NCI-H2029 treated with DMSO at 0.1 percent for 48 hours (cell line): ENCODE measurements at regions not wholly inside any gene's neighbourhood (a gene's known extent, or its start where the extent isn't known, plus 50 kb on each side); places are given as distances from the start of the nearest gene placed in this dataset.

Experiments
- DNase-seq: peaks from one replicate; lab custom pipeline; 2025; lab: John Stamatoyannopoulos, UW

- DNase-seq, result no peak
Measured at GRCh38 chr10:90975096-90975495, 54.2 kb upstream of the ANKRD1 start.

GRCh38 chr10:90977162-90977854, 56.4 kb upstream of the ANKRD1 start:
- DNase-seq, result no peak

DNA sequence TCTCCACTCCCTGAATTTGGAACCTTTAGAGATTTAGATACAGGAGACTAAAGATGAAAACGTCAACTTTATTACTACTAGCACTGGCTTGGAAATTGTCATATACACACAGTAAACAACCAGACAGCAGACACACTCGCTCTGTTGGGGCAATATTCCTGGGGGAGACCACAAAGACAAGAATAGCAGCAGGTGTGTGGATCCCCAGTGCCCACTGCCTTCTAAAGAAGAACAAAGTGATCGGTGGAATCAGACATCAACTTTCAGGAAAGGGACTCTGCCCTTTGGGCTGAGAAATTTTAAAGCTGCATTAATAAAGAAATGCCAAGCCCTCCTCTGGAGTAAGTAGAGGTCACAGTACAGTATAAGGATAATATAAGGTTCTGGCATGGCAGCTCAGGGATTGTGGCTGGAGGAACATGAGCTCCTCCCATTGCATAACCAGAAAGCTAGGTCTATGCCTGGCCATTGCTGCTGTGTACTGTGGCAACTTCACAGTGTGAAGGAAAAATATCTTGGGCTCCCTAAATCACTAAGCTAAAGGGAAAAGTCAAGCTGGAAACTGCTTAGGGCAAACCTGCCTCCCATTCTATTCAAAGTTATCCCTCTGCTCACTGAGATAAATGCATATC, 57.1 kb upstream of the ANKRD1 start:
- no peak for DNase-seq

- no peak for DNase-seq
Measured at GRCh38 chr10:90982406-90983008, 61.6 kb upstream of the ANKRD1 start.

DNA sequence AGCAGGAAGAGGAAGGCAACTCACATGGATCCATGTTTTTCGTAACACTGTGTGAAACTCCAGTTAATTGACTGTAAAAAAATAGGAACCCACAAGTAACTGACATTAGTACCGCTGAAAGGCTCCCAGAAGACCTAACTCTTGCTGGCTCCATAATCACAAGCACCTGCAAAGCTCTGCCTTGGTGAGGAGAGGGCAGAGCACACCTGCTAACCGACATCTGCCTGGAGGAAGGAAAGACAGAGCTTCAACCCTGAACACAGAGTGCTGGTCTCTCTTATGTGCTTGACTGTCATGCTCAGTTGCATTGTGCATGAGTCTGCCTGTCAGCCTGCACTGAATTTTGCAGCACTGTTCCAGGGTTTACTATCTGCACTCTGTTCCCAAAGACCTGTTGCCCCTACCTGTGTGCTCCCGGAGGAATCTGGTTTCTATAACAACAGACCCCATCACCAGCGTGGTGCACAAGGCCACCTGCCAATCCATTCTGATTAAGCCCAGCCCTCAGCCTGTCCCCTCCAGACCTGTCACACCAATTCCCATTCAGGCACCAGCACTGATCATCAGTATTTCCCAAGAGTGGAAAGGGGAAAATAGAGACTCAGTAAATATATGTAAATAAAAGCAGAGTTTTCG, 63.1 kb upstream of the ANKRD1 start:
- DNase-seq, result no peak

GRCh38 chr10:90984898-90985297, 64.0 kb upstream of the ANKRD1 start:
- DNase-seq, result no peak

GRCh38 chr10:90985321-90985933, 64.5 kb upstream of the ANKRD1 start:
- no peak for DNase-seq

DNA sequence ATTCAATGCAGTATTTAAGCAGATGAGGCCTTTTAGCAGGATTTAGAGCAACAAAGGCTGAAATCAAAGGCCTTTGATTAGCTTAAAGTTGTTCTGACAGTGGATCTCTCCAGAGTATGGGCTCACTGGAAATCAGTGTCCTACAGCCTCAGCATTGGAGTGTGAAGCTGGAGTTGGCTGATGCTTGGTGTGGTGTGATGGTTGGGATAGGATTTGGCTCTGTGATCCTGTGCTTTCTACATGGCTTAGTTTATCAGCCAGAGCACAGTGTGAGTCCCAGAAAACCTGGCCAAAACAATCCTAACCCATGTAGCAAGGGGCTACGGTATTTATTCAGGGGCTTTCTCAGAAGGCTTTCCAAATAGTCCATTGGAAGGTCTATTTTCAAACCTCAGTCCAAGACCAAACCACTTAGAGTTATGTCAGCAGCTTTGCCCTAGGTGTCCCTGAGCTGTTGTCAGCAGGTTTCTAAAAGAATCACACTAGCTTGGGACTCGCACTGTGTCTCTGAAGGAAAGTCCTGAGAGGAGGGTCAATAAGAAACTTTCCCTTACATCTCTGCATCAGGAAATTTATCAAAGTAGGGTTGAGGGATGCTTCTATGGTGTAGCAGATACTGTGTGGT, 65.4 kb upstream of the ANKRD1 start:
- no peak for DNase-seq

DNA sequence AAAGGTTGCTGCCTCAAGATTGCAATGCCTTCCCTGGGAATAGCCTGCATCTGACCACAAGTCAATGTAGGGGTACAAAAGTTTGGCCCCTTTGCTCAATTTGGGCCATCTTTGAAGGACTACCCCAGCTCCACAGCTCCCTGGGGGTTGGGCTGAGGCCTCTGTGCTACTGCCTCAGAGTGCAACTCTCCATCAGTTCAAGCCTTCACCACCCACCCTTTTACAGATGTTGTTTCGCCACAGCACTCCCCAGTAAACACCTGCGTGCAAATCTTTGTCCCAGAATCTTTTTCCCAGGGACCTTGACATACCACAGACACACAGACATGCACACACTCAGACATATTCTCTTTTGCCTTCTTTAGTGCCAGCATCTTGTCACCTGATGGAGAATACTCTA, 66.0 kb upstream of the ANKRD1 start:
- no peak for DNase-seq

DNA sequence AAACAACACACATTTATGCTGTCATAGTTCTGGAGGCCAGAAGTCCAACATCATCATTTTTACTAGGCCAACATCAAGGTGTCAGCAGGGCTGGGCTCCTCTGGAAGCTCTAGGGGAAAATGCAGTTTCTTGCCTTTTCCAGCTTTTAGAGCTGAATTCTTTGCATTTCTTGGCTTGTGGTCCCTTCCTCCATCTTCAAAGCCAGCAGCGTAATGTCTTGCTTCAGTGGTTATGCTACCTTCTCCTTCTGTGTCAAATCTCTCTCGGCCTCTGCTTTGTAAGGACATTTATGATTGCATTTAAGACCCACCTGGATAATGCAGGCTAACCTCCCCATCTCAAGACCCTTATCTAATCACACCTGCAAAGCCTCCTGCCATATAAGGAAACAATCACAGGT, 66.5 kb upstream of the ANKRD1 start:
- no peak for DNase-seq

GRCh38 chr10:90988024-90988423, 67.1 kb upstream of the ANKRD1 start:
- DNase-seq, result no peak

GRCh38 chr10:90988802-90989201, 67.9 kb upstream of the ANKRD1 start:
- no peak for DNase-seq

GRCh38 chr10:90989378-90989777, 68.5 kb upstream of the ANKRD1 start:
- no peak for DNase-seq

- DNase-seq, result no peak
Measured at GRCh38 chr10:90992462-90992861, 71.6 kb upstream of the ANKRD1 start.

DNA sequence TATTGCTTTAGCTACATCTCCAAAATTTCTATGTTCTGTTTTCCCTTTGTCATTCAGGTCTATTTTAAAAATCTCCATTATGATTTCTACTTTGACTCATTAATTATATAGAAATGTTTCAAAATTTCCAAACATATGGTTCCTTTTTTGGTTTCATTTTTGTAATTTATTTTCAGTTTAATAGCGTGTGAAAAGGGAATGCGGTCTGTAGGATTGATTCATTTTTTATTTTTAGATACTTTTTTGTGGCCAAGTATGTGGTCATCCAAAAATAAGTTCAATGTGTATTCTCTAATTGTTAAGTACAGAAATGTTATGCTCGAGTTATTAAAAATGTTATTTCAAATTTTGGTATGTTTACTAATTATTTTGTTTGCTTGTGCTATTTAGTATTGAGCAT, 72.5 kb upstream of the ANKRD1 start:
- DNase-seq, result no peak

- no peak for DNase-seq
Measured at GRCh38 chr10:90997670-90998069, 76.8 kb upstream of the ANKRD1 start.

DNA sequence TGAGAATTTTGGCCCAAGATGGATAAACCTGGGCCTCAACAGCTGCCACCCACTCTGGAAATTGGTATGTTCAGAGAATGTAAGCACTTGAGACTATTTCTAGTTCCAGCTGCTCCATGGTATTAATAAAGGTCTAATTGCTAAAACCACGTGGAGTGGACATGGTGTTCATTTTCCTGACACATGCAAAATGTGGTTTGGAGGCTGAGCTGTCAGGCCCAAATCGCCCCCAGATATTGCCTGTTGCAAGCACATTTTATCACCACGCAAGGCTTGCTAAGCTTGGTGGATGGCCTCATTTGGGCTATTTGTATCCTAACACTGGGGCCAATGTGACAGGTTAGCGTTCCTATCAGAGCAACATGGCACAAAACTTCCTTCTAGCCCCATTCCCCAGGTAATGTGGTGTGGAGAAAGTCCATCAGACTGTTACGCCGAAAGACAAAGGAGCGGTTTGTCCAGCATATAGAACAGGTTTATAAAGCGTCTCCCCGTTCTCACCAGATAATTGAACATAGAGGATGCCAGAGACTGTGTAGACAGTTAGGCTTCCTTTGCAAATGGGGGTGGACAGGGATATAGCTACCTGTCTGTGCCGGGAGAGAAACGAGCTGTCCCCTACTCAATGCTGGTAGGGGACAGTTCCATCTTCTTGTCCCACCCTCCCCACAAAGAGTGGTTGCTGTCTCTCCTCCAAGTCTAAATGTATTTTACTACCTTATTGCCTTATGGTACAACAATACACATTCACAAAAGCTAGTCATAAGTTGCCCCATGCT, 78.0 kb upstream of the ANKRD1 start:
- DNase-seq, result no peak

- DNase-seq, result no peak
Measured at GRCh38 chr10:90999512-91000172, 78.8 kb upstream of the ANKRD1 start.

DNA sequence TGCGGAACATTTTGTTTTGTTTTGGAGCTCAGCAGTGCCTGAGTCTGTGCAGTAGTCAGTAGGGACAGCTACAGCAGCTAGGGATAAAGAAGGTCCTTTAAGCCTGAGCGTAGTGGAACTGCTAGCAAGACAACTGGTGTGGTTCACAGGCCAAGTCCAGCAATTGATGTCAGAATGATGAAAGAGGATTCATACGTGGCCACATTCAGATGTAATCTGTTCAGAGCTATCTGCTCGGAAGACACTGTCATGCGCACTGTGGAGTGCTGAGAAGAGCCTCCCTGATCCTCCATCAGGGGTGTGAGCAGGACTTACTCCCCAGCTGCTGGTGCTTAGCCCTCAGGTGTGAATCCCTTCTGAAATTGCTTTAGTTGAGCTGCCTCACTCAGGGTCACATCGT, 79.6 kb upstream of the ANKRD1 start:
- DNase-seq, result no peak

DNA sequence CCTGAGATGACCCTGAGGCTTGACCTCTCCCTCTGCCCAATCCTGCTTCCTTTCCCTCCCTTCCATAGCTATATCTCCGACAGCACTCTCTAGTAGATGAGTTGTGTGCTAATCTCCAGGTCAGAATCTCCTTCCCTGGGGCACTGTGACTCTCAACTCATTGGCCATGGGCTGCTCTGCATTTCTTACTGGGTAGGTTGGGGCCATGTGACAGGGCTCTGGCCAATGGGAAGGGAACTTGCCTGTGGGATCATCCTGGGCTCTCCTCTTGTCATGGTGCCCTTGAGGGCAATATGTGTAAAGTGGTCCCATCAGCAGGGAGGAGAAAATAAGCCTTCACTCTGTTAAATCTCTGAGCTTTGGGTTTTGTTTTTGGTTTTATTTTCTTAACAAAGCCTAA, 80.1 kb upstream of the ANKRD1 start:
- no peak for DNase-seq

DNA sequence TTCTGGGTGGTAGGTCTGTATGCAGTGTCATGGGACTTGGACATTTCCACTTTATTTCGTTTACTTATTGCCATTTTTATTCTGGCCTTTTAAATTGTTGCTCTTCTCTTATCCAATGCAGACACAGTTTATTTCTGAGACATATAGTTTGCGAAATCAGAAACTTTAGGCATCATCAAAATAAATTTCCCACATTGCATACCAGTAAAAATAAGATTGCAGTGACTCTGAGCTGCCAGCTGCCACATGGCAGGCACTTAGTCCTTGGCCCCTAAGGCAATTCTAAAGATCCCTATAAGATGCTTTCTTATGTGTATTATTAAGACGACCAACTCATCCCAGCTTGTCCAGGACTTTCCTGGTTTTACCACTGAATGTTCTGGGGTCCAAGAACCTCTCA, 81.8 kb upstream of the ANKRD1 start:
- no peak for DNase-seq
